H9 (cell line): ENCODE measurements at regions not wholly inside any gene's neighbourhood (a gene's known extent, or its start where the extent isn't known, plus 50 kb on each side); places are given as distances from the start of the nearest gene placed in this dataset.

Experiments used
- DNase-seq: peaks from one replicate; pipeline ENCODE4 v3.0.0-alpha.2; 2017
- H2AFZ ChIP-seq: one replicate; pipeline ENCODE4 v1.6.1; 2013; ENCODE audit warnings: mild to moderate bottlenecking, low read length, control low read depth, moderate library complexity
- H2AK5ac ChIP-seq: 2 replicates; pipeline ENCODE4 v1.6.1; 2013; ENCODE audit warnings: low read length, control low read depth, mixed read lengths; ENCODE audit not compliant: insufficient read length
- H2BK120ac ChIP-seq: one replicate; pipeline ENCODE4 v1.6.1; 2013; ENCODE audit warnings: low read depth, mild to moderate bottlenecking, low read length, control low read depth, inconsistent platforms; ENCODE audit not compliant: poor library complexity, severe bottlenecking
- H2BK12ac ChIP-seq: 2 replicates; pipeline ENCODE4 v1.6.1; 2013; ENCODE audit warnings: low read length, control low read depth, mixed read lengths, low read depth; ENCODE audit not compliant: insufficient read length
- H2BK15ac ChIP-seq: 2 replicates; pipeline ENCODE4 v1.6.1; 2013; ENCODE audit warnings: low read depth, low read length, control low read depth
- H2BK20ac ChIP-seq: one replicate; pipeline ENCODE4 v1.6.1; 2013; ENCODE audit warnings: low read depth, mild to moderate bottlenecking, low read length, control low read depth, inconsistent platforms; ENCODE audit not compliant: poor library complexity, severe bottlenecking
- H2BK5ac ChIP-seq: 2 replicates; pipeline ENCODE4 v1.6.1; 2013; ENCODE audit warnings: low read length, control low read depth, mixed read lengths; ENCODE audit not compliant: insufficient read length
- H3K14ac ChIP-seq: 2 replicates; pipeline ENCODE4 v1.6.1; 2013; ENCODE audit warnings: low read length, control low read depth; ENCODE audit not compliant: insufficient read depth
- H3K18ac ChIP-seq: 2 replicates; pipeline ENCODE4 v1.6.1; 2013; ENCODE audit warnings: low read depth, mild to moderate bottlenecking, mixed read lengths, low read length, control low read depth; ENCODE audit not compliant: insufficient read length
- H3K23ac ChIP-seq: 2 replicates; pipeline ENCODE4 v1.6.1; 2013; ENCODE audit warnings: low read length, control low read depth, mixed read lengths, low read depth; ENCODE audit not compliant: insufficient read length
- H3K23me2 ChIP-seq: 2 replicates; pipeline ENCODE4 v1.6.1; 2013; ENCODE audit warnings: low read depth, mild to moderate bottlenecking, mixed read lengths, low read length, control low read depth; ENCODE audit not compliant: insufficient read length, poor library complexity, severe bottlenecking
- H3K27ac ChIP-seq: 2 replicates; pipeline ENCODE4 v1.5.1; 2013; ENCODE audit warnings: low read length, control low read depth, mixed read lengths, low read depth; ENCODE audit not compliant: insufficient read length
- H3K27me3 ChIP-seq: 2 replicates; pipeline ENCODE4 v1.6.1; 2013; ENCODE audit warnings: low read length, control low read depth, inconsistent platforms; ENCODE audit not compliant: insufficient read depth
- H3K4ac ChIP-seq: 2 replicates; pipeline ENCODE4 v1.6.1; 2013; ENCODE audit warnings: low read depth, mild to moderate bottlenecking, control low read depth, inconsistent platforms, low read length, moderate library complexity
- H3K4me1 ChIP-seq: 2 replicates; pipeline ENCODE4 v1.6.1; 2013; ENCODE audit warnings: low read length, control low read depth, inconsistent platforms; ENCODE audit not compliant: insufficient read depth
- H3K4me2 ChIP-seq: 2 replicates; pipeline ENCODE4 v1.6.1; 2013; ENCODE audit warnings: low read length, control low read depth, mixed read lengths; ENCODE audit not compliant: insufficient read length, insufficient read depth
- H3K56ac ChIP-seq: 2 replicates; pipeline ENCODE4 v1.6.1; 2013; ENCODE audit warnings: low read depth, mild to moderate bottlenecking, mixed read lengths, low read length, control low read depth; ENCODE audit not compliant: insufficient read length
- H3K79me1 ChIP-seq: 2 replicates; pipeline ENCODE4 v1.6.1; 2013; ENCODE audit warnings: low read depth, mild to moderate bottlenecking, moderate library complexity, low read length, control low read depth, inconsistent platforms; ENCODE audit not compliant: insufficient read depth, poor library complexity, severe bottlenecking
- H3K79me2 ChIP-seq: 2 replicates; pipeline ENCODE4 v1.6.1; 2013; ENCODE audit warnings: low read length, control low read depth, inconsistent platforms; ENCODE audit not compliant: insufficient read depth
- H3K9ac ChIP-seq: 2 replicates; pipeline ENCODE4 v1.6.1; 2013; ENCODE audit warnings: low read length, control low read depth, mixed read lengths; ENCODE audit not compliant: insufficient read length; ENCODE audit errors: extremely low read depth
- H3K9me3 ChIP-seq: one replicate; pipeline ENCODE4 v1.6.1; 2013; ENCODE audit warnings: low read depth, low read length, inconsistent platforms; ENCODE audit not compliant: control insufficient read depth
- H3T11ph ChIP-seq: one replicate; pipeline ENCODE4 v1.6.1; 2013; ENCODE audit warnings: mild to moderate bottlenecking, low read length, control low read depth, inconsistent platforms
- H4K20me1 ChIP-seq: one replicate; pipeline ENCODE4 v1.6.1; 2013; ENCODE audit not compliant: control insufficient read depth, insufficient read length, insufficient read depth
- H4K5ac ChIP-seq: 2 replicates; pipeline ENCODE4 v1.6.1; 2013; ENCODE audit warnings: low read depth, mild to moderate bottlenecking, mixed read lengths, low read length, control low read depth; ENCODE audit not compliant: insufficient read length
- H4K8ac ChIP-seq: replicated peaks from 2 replicates; pipeline ENCODE4 v1.6.1; 2013; ENCODE audit warnings: low read length, control low read depth, mixed read lengths, low read depth; ENCODE audit not compliant: insufficient read length
- H4K91ac ChIP-seq: 2 replicates; pipeline ENCODE4 v1.6.1; 2013; ENCODE audit warnings: low read depth, mild to moderate bottlenecking, moderate library complexity, mixed read lengths, low read length, control low read depth; ENCODE audit not compliant: insufficient read length
- H3K27ac Mint-ChIP-seq, 3 experiments: 2 replicates in 2 of 3; 3 replicates in 1 of 3; pipeline ENCODE4 v1.8.0; 2020 to 2021; ENCODE audit warnings: mixed read lengths in 3 of 3, mild to moderate bottlenecking in 1 of 3, moderate library complexity in 1 of 3
- H3K27me3 Mint-ChIP-seq: 2 replicates; pipeline ENCODE4 v1.8.0; 2021; ENCODE audit warnings: low read depth, mild to moderate bottlenecking, moderate library complexity, mixed read lengths
- H3K36me3 Mint-ChIP-seq, 3 experiments: 2 replicates in 2 of 3; 3 replicates in 1 of 3; pipeline ENCODE4 v1.8.0; 2020 to 2021; ENCODE audit warnings: low read depth in 3 of 3, mixed read lengths in 3 of 3; ENCODE audit not compliant: insufficient read depth in 1 of 3
- H3K4me1 Mint-ChIP-seq, 2 experiments: 2 replicates each; pipeline ENCODE4 v1.8.0; 2020; ENCODE audit warnings: mixed read lengths in 2 of 2
- H3K4me3 Mint-ChIP-seq, 2 experiments: 2 replicates in 1 of 2; 3 replicates in 1 of 2; pipeline ENCODE4 v1.8.0; 2020 to 2021; ENCODE audit warnings: mild to moderate bottlenecking in 2 of 2, mixed read lengths in 2 of 2, moderate library complexity in 1 of 2
- H3K9me3 Mint-ChIP-seq, 2 experiments: 2 replicates in 1 of 2; 3 replicates in 1 of 2; pipeline ENCODE4 v1.8.0; 2020; ENCODE audit warnings: mild to moderate bottlenecking in 2 of 2, mixed read lengths in 2 of 2, moderate library complexity in 1 of 2
- WGBS: extraction: QIAGEN DNeasy Blood & Tissue Kit; methylation state at CpG from one replicate; pipeline ENCODE4 v1.1.7; 2013; ENCODE audit warnings: missing lambda C conversion rate, low lambda C conversion rate, mixed read lengths; ENCODE audit not compliant: insufficient read length; ENCODE audit errors: extremely low coverage; 5-methylcytosine and 5-hydroxymethylcytosine counted together
- TF ChIP-seq, protein P1 (sequence below): fragments of 200-600 bp; sonication (generic); conservative IDR thresholded peaks from 3 replicates; pipeline ENCODE4 v1.8.0; 2021; ENCODE audit warnings: antibody characterized with exemption, mild to moderate bottlenecking

DNA sequence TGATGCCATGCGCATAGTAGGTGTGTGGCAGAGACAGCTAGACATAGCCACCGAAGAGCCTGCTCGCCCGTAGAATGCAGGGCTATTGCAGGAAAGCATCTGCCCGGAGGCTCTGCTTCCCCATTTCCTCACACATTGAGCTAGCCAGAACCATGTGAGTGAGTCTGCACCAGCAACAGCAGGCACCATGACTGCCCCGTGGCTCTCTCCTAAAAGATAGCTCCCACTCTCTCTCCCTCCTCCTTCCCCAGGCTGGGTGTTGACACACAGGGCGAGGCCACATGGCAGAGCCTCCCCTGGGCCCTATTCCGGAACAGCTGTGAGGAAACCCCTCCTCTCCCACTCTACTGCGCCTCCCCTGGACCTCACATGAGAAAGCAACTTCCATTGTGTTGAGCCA, 52.3 kb upstream of the ATP12A start:
- no peaks in the 10 kb centered on the region for H3K79me1 ChIP-seq
- no peaks in the 10 kb centered on the region for H3K23me2 ChIP-seq
- Mint-ChIP-seq H3K27ac (no peak overlapping the region), H3K36me3 (peaks cover 0 to 2% (median 0%) of the 10 kb centered on the region in 3 experiments; a peak in 2 of 7 replicates), H3K4me3 (no peak overlapping the region), H3K9me3 (no peaks in the 10 kb centered on the region), H3K27me3 (peaks cover 3% of the 10 kb centered on the region), H3K4me1 (peaks cover 18 to 19% of the 10 kb centered on the region in 2 experiments)
- H2BK120ac ChIP-seq, result no peak overlapping the region
- H3K56ac ChIP-seq, result no peak overlapping the region
- H3K4ac ChIP-seq, result no peak overlapping the region
- no peak overlapping the region for H4K5ac ChIP-seq
- H3K9ac ChIP-seq, result no peak overlapping the region
- H3K4me1 ChIP-seq, result peaks cover 4% of the 10 kb centered on the region; the same call in 1 of the 2 replicates
- no peak overlapping the region for H3K14ac ChIP-seq
- no peak overlapping the region for H4K91ac ChIP-seq
- no peak overlapping the region for H3K23ac ChIP-seq
- H2AFZ ChIP-seq, result no peak overlapping the region
- no peak overlapping the region for H2BK20ac ChIP-seq
- no peaks in the 10 kb centered on the region for H3K27me3 ChIP-seq
- TF ChIP-seq, protein P1, sequence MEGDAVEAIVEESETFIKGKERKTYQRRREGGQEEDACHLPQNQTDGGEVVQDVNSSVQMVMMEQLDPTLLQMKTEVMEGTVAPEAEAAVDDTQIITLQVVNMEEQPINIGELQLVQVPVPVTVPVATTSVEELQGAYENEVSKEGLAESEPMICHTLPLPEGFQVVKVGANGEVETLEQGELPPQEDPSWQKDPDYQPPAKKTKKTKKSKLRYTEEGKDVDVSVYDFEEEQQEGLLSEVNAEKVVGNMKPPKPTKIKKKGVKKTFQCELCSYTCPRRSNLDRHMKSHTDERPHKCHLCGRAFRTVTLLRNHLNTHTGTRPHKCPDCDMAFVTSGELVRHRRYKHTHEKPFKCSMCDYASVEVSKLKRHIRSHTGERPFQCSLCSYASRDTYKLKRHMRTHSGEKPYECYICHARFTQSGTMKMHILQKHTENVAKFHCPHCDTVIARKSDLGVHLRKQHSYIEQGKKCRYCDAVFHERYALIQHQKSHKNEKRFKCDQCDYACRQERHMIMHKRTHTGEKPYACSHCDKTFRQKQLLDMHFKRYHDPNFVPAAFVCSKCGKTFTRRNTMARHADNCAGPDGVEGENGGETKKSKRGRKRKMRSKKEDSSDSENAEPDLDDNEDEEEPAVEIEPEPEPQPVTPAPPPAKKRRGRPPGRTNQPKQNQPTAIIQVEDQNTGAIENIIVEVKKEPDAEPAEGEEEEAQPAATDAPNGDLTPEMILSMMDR, result no peak
- no peak overlapping the region for H3K18ac ChIP-seq
- no peak overlapping the region for H2BK12ac ChIP-seq
- H2AK5ac ChIP-seq, result no peak overlapping the region
- no peak for DNase-seq
- no peak overlapping the region for H3K27ac ChIP-seq
- H4K20me1 ChIP-seq, result no peaks in the 10 kb centered on the region
- no peak overlapping the region for H4K8ac ChIP-seq
- H3K4me2 ChIP-seq, result no peak overlapping the region
- no peaks in the 10 kb centered on the region for H3K9me3 ChIP-seq
- no peak overlapping the region for H2BK15ac ChIP-seq
- no peak overlapping the region for H2BK5ac ChIP-seq
- no peak overlapping the region for H3T11ph ChIP-seq
- WGBS, result no CpG with 5 or more reads among the region's 9 CpGs
- no peaks in the 10 kb centered on the region for H3K79me2 ChIP-seq
